SK-MEL-5 (cell line): ENCODE measurements at regions not wholly inside any gene's neighbourhood (a gene's known extent, or its start where the extent isn't known, plus 50 kb on each side); places are given as distances from the start of the nearest gene placed in this dataset.
"Not testable (repeated sequence)": the region's sequence is repeated elsewhere in the genome, so short reads cannot be mapped to it uniquely, and the experiment has no call there.

ENCODE experiments used
- DNase-seq: peaks from one replicate; pipeline ENCODE4 v3.0.0-alpha.2; 2016; ENCODE audit warnings: low read depth, low spot score
- in situ Hi-C: cut with HindIII; loops from 2 replicates; pipeline ENCODE4 v1.10.0; 2016; ENCODE audit warnings: low sequenced_read_pairs, high pct_unique_total_duplicates, low pct_unique_long_range_greater_than_20kb

DNA sequence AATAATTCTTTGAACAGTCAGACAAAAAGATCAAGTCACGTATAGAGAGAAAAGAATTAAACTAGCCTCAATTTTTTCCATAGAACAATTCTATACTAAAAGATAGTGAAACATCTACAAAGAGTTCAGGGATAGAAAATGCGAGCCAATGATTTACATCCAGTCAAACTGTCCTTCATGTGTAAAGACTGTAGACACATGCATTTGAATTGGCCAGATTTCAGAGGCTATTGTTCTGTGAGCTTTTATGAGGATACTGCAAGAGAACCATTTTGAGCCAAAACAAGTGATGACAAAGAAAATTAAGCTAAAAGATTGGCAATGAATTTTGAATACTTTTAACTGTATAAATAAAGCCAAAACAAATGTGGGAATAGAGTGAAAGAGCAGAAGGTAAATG lies 1230.3 kb downstream of the RPA4 start:
- DNase-seq: no peak
- in situ Hi-C loops: no loop called here

DNA sequence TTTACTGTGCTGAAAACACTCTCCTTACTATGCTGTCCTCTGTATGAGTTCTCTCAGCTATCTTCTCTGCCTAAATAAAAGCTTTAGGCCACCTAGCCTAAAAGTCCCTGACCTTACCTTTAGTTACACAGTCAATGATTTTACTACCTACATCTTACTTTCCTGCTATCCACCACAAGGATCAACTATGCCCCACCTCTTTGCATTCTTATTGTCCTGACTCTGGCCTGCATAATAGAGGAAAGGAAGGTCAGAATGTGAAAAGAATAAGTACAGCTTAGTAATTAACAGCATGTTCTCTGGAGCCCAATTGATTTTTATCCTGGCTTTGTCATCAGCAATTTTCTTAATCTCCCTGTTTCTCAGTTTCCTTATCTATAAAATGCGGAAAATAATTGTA lies 1257.8 kb downstream of the RPA4 start:
- DNase-seq: no peak
- in situ Hi-C loops: no loop called here

DNA sequence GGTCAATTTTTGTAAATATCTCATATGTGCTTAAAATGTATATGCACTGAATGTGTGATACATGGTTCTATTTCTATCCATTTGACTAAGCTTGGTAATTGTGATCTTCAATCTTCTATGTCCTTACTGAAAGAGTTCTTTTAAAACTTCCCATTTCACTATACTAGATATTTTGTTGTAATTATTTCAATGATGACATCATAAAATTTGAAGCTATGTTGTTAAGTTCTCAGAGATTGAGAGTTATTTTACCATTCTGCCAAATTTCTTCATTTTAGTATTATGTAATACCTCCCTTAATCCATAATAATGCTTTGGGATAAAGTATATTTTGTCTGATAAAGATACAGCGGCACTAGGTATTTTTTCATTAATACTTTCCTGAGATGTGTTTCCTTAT lies 1307.3 kb downstream of the RPA4 start:
- in situ Hi-C loops: no loop called here
- no peak for DNase-seq

DNA sequence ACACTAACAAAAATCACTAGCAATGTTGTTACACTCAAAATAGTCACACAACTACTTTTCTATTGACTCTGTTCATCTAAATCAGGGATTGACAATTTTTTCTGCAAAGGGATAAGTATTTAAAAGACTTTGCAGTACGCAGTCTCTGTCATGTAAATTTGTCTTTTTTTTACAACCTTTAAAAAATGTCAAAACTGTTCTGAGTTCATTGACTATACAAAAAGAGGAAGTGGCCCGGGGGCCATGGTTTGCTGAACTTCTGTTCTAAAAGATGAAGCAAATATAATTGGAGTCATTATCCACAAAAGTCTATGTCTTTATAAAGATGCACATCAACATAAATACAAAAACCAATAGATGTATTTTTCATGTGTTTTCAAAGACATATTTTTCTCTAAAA lies 1310.3 kb downstream of the RPA4 start:
- DNase-seq: no peak
- in situ Hi-C loops: no loop called here

DNA sequence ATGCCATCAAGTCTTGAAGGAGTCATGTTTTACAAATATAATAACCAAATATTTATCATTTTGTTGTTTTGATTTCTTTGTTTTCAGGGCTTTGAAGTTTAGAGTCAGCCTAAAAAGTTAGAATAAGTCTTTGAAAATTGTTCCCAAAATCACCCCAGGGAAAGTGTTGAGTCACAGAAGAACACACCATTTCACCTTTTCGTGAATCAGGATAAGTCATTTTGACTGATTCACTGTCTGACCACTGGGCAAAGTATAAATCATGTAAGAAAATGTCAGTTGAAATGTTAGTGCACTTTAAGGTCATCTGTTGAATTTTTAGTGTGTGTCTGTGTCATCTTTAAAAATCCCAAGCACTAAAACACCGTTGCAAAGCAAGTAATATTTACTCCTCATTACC lies 1320.1 kb downstream of the RPA4 start:
- in situ Hi-C loops: no loop called here
- DNase-seq: no peak

DNA sequence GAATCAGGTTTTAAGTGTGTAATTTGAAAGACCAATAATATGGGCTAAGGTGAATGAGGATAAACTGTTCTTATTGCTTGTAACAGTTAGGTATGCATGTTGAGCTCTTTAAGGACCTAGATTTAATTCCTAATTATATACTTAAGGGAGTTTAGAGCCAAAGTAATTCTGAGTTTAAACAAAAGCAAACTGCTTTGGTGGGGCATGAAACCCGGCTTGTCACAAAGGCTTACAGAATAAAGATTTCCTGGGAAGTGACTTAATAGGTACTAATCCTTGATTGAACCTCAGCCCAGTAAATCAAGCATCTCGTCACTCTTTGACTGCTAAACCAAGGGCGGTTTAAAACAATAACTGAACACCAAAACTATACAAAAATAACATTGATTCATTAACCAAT lies 1324.2 kb downstream of the RPA4 start:
- in situ Hi-C loops: no loop called here
- no peak for DNase-seq

DNA sequence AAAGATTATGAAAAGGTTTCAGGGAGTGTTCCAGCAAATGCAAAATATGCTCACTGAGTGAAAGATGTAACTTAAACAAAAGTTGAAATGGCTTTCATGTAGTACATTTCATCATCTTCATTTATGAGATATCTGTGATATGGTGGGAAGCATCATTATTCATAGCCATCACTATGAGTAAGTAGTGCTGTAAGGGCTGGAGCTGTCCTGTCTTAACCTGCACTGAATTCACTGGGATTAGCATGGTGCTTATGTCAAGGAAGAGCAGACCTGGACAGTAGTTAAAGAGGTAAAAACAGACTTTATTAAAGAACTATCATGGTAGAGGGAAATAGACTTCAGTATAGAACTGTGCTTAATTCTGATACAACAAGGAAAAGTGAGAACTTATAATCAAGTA lies 1347.3 kb downstream of the RPA4 start:
- in situ Hi-C loops: no loop called here
- DNase-seq: no peak

DNA sequence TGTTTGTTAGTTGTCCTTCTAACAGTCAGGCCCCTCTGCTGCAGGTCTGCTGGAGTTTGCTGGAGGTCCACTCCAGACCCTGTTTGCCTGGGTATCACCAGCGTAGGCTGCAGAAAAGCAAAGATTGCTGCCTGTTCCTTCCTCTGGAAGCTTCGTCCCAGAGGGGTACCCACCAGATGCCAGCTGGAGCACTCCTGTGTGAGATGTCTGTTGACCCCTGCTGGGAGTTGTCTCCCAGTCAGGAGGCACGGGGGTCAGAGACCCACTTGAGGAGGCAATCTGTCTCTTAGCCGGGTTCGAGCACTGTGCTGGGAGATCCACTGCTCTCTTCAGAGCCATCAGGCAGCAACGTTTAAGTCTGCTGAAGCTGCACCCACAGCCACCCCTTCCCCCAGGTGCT lies 1356.4 kb downstream of the RPA4 start:
- in situ Hi-C loops, DNase-seq: not testable (repeated sequence)

DNA sequence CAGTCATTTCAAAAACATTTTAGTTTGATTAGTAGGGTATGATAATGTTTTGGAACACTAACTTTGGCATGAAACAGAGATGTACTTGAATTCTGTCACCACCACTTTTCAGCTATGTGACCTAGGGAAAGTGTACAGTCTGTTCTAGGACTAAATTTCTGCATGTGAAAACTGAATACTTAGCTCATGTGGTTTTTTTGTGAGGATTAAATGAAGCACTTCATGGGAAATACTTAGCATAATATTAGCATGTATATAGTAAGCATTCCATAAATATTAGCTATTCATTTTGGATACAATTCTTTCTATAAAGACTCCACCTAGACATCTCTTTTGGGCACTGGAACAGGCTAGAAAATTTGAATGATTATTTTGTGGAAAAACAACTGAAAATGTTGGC lies 1379.4 kb downstream of the RPA4 start:
- no peak for DNase-seq
- in situ Hi-C loops: no loop called here

DNA sequence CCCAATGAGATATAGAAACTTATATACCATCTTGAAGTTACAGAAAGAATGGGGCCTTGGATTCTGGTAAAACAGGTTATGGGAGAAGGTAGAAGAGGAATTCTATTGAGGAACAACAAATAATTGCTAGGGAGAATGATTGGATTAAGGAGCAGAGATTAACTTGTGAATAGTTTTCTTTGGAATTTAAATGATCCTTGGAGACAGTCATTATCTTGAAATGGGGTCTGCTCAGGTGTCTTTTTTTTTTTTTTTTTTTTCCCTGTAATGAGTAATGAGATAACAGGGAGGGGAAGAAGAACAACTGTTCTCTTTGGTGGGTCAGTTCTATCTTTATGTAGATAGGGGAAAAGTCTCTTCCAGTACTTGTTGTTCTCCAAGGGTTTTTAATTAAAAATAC lies 1406.0 kb downstream of the RPA4 start:
- in situ Hi-C loops: no loop called here
- DNase-seq: no peak

DNA sequence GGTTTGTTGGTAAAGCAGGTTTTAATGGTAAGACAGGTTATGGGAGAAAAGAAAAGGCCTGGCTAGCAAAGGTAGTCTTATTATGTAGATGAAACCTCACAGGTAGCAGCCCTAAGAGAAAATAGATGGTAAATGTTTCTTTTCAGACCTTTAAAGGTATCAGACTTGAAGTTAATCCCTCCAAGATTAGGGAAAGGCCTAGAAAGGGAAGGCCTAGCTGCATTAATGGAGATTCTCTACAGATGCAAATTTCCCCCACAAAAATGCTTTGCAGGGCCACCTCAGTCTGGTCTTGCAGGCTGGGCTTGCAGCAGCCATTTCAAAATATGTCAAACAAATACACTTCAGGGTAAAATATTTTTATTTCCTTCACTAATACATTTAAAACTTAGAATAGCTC lies 1410.6 kb downstream of the RPA4 start:
- DNase-seq: no peak
- in situ Hi-C loops: no loop called here

DNA sequence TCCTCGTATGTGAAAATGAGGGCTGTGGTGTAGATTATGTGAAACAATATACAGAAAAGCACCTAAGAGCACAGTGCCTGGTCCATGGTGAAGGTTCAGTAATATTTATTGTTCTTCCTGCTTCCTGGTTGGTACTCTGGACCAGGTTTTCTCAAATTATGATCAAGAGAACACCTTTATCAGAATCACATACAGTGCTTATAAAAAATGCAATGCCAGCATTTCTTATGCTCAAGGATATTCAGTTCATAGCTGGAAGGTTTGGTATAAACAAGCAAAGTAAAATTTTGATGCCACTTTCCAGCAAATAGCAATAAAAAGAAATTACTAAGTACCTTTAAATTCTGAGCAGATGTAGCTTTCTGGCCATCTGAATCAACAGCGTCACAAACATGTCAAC lies 1412.4 kb downstream of the RPA4 start:
- in situ Hi-C loops: no loop called here

DNA sequence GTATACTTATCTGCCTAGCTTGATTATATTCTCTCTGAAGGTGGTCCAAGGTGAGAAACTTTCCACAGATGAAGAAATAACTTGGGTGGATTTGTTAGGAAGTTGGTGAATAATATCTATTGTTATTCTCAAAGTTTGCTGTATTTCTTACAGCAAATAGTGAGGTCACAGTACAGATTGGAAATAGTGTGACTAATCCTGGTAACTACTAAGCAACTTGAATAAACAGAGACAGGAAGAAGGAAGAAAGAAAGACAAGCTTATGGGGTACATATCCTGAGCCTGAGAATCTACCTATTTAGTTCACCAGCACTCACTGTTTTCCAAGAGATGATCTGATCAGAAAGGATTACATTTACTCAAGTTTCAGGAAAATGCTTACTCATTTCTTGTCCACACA lies 1416.1 kb downstream of the RPA4 start:
- no peak for DNase-seq
- in situ Hi-C loops: no loop called here

More for the DNA sequence above, 1412.4 kb downstream of the RPA4 start:
- no peak for DNase-seq

DNA sequence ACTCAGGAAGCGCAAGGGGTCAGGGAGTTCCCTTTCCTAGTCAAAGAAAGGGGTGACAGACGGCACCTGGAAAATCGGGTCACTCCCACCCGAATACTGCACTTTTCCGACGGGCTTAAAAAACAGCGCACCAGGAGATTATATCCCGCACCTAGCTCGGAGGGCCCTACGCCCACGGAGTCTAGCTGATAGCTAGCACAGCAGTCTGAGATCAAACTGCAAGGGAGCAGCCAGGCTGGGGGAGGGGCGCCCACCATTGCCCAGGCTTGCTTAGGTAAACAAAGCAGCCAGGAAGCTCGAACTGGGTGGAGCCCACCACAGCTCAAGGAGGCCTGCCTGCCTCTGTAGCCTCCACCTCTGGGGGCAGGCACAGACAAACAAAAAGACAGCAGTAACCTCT lies 1416.8 kb downstream of the RPA4 start:
- DNase-seq, in situ Hi-C loops: not testable (repeated sequence)

DNA sequence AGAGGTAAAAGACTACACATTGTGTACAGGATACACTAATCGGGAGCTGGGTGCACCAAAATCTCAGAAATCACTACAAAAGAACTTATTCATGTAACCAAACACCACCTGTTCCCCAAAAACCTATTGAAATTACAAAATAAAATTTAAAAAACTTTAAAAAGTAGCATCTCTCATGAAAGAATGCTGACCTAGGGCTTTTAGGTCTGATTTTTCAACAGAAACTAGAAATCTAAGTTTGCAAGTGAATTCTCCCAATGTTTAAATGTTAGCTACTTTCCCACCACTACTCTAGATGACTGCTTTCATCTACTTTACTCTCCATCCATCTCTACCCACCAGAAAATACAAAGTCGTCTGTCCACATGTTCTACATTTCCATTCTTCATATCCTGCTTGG lies 1447.7 kb downstream of the RPA4 start:
- no peak for DNase-seq
- in situ Hi-C loops: no loop called here

DNA sequence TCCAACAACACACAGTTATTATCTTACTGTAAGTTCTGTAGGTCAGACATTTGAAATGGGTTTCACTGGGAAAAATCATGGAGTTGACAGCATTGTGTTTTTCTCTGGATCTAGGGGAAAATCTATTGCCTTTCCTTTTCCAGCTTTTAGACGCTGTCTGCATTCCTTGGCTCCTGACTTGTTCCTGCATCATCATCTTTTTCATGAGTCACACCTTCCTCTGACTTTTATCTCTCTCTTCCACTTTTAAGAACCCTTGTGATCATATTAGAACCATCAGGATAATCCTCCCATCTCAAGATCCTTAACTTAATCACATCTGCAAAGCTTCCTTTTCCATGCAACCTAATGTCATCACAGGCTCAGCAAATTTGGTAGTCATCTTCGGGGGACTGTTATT lies 1454.8 kb downstream of the RPA4 start:
- DNase-seq: no peak
- in situ Hi-C loops: no loop called here

DNA sequence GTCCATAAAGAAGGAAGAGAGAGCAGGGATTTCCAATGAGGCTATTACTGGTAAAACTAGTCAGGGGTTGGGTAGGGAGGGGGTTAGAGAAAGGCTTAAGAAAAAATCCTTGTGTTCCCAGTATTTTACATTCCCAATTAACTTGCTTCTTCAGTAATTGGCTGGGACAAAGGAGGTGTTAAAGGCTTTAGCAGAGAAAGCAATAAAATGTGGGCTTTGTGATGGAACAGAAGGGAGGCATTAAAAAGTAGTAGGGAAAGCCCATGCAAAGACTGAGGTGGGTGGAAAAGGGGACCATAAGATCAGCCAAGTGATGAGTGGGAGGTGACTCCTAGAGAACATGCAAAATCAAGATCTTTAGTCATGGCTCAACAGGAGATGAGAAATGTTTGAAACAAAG lies 1467.2 kb downstream of the RPA4 start:
- no peak for DNase-seq
- in situ Hi-C loops: no loop called here

DNA sequence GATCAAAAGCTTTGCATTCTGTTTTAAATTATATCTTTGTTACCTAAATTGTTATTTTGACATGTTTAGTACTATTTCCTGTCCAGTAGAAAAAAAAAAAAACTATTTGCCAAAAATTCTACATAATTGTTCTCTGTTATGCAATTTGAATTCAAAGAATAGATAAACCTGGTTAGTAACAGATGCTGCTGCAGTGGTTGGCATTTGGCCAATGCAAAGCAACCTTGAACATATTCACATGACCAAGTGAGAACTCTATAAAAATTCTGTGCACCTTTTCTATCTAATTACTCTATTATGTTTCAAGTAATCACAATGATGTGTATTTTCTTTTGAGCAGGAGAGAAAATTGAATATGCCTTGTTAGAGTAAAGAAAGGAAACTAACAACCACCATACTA lies 1473.4 kb downstream of the RPA4 start:
- in situ Hi-C loops: no loop called here
- no peak for DNase-seq

DNA sequence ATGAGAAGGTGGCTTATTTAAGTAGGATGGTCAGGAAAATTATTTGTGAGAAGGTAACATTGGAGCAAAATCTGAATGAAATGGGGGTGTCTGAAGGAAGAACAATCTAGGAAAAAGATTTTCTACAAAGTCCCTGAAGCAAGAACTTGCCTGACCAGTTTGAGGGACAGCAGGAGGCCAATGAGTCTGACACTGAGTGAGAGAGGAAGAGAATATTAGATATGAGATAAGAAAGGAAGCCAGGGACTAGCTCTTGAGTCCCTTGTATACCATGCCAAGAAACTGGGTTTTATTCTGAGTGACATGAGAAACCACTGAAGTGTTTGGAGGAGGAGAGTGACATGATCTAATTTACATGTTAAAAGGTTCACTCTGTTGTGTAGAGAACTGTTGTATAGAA lies 1478.9 kb downstream of the RPA4 start:
- in situ Hi-C loops: no loop called here

DNA sequence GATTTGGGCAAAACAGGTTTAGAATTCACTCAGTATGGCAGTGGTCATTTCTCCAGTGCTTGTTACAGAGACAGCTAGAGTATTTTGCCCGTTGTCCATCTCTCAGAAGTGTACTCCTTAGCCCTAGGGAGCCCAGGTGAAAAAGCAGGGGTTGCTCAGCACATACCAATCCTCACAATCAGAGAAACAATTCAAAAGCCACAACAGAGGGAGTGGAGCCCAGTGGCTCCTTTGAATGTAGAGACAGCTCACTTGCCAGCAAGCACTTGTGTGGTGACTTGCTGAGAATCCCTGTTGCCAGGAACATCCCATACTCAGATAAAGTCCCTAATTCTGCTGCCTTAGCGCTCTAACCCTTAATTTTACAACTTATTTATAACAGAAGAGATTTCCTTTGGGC lies 1488.3 kb downstream of the RPA4 start:
- in situ Hi-C loops: no loop called here
- no peak for DNase-seq

More for the DNA sequence above, 1478.9 kb downstream of the RPA4 start:
- no peak for DNase-seq
